Mucosa of descending colon (tissue), 3 donors: ENCODE measurements at regions not wholly inside any gene's neighbourhood (a gene's known extent, or its start where the extent isn't known, plus 50 kb on each side); places are given as distances from the start of the nearest gene placed in this dataset.
"Not testable (repeated sequence)": the region's sequence is repeated elsewhere in the genome, so short reads cannot be mapped to it uniquely, and the experiment has no call there.

Experiments used
- ATAC-seq: fragments of 200-7000 bp; cut with Tn5 transposase; one replicate; pipeline ENCODE4 v1.9.1; 2020; ENCODE audit warnings: mild to moderate bottlenecking, moderate library complexity
- DNase-seq, 3 donors: peaks; one replicate each; pipeline ENCODE4 v3.0.0-alpha.2; 2020
- H3K36me3 ChIP-seq: fragments of 200-600 bp; one replicate; pipeline ENCODE4 v1.8.0; 2021; ENCODE audit warnings: low read depth, mild to moderate bottlenecking
- H3K4me1 ChIP-seq: fragments of 200-600 bp; one replicate; pipeline ENCODE4 v1.8.0; 2021; ENCODE audit warnings: low read depth, mild to moderate bottlenecking
- H3K4me3 ChIP-seq: fragments of 200-600 bp; one replicate; pipeline ENCODE4 v1.8.0; 2021; ENCODE audit warnings: mild to moderate bottlenecking
- H3K9me3 ChIP-seq: fragments of 200-600 bp; one replicate; pipeline ENCODE4 v1.8.0; 2021; ENCODE audit warnings: mild to moderate bottlenecking
- CTCF ChIP-seq: fragments of 200-600 bp; IDR thresholded peaks from one replicate; pipeline ENCODE4 v1.8.0; 2022; ENCODE audit warnings: antibody characterized with exemption, mild to moderate bottlenecking
- intact Hi-C, 2 donors: fragments of 100-400 bp; cut with DNase I in 1 of 2; cut with micrococcal nuclease in 1 of 2; formaldehyde crosslinking; loops; one replicate each; pipeline versions ENCODE4 v1.11.0 to v1.11.1; 2022; cut with DNase I, micrococcal nuclease
- donor health status: DM: no; HTN: no; CAD: no; lungs with moderate emphysema.
- donor health status: DM: no; HTN: no; CAD: no.
- donor health status: DM: no; HTN: yes; CAD: no.

- H3K4me3 ChIP-seq, result no peak overlapping the region
- H3K4me1 ChIP-seq, result peaks cover 6% of the 10 kb centered on the region
- no peak for TF ChIP-seq CTCF
- H3K36me3 ChIP-seq, result no peaks in the 10 kb centered on the region
- ATAC-seq (no peak), DNase-seq (no peak)
- intact Hi-C loops, result no loop called here
- H3K9me3 ChIP-seq, result no peaks in the 10 kb centered on the region
Observed at GRCh38 chr9:107824556-107824955, 335.0 kb upstream of the KLF4 start.

- Histone ChIP-seq H3K4me3 (no peak overlapping the region), H3K9me3 (no peaks in the 10 kb centered on the region), H3K36me3 (no peaks in the 10 kb centered on the region), H3K4me1 (peaks cover 18% of the 10 kb centered on the region)
- ATAC-seq (peak; percentile 85), DNase-seq (peak; percentile 69 to 75 (median 72))
- no peak for TF ChIP-seq CTCF
- intact Hi-C loops, result no loop called here
Observed at GRCh38 chr9:107819772-107820565, 330.4 kb upstream of the KLF4 start.

- DNase-seq, H3K9me3 ChIP-seq, H3K36me3 ChIP-seq, ATAC-seq, H3K4me3 ChIP-seq, intact Hi-C loops: not testable (repeated sequence)
- H3K4me1 ChIP-seq, result peaks cover 18% of the 10 kb centered on the region
Observed at GRCh38 chr9:107818503-107818829, 328.9 kb upstream of the KLF4 start.

GRCh38 chr9:107817595-107818502 is 328.3 kb upstream of the KLF4 start:
- DNase-seq, H3K36me3 ChIP-seq, ATAC-seq, intact Hi-C loops, H3K4me3 ChIP-seq, H3K9me3 ChIP-seq: not testable (repeated sequence)
- H3K4me1 ChIP-seq, result peaks cover 18% of the 10 kb centered on the region

- ATAC-seq, result peak; percentile 85
Observed at GRCh38 chr9:107816561-107817021, 327.0 kb upstream of the KLF4 start.

More at GRCh38 chr9:107816561-107817021, 327.0 kb upstream of the KLF4 start:
- Histone ChIP-seq H3K4me3 (no peak overlapping the region), H3K9me3 (no peaks in the 10 kb centered on the region), H3K4me1 (peaks cover 18% of the 10 kb centered on the region), H3K36me3 (no peaks in the 10 kb centered on the region)
- intact Hi-C loops, result no loop called here
- DNase-seq, result peak in 1 of 3 donors; percentile 29
- no peak for TF ChIP-seq CTCF
